ENCODE measurements at regions not wholly inside any gene's neighbourhood (a gene's known extent, or its start where the extent isn't known, plus 50 kb on each side); places are given as distances from the start of the nearest gene placed in this dataset.

GRCh38 chr17:27391427-27391826 is 64.8 kb upstream of the KSR1 start:
- DNase-seq (ENCODE audit: low read depth), result no peak

GRCh38 chr17:27396045-27396444 is 60.2 kb upstream of the KSR1 start:
- DNase-seq (ENCODE audit: low read depth), result no peak

DNA sequence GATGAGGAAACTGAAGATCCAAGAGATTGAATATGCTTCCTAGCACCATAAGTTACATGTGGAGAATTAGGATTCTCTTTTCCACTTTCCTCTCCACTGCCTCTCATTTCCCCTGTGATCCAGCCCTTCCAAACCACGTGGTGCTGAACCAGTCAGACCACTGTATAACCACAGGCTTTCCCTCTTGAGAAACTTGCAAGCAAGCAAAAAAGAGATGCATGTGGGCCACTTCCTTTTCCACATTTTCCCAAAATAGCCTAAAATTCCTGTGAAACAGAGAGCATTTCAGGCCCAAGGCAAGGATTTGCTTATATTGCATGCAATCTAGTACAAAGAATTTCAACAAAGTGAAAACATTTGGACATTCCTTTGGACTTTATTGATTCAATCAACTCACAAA is 59.3 kb upstream of the KSR1 start:
- DNase-seq (ENCODE audit: low read depth), result peak; percentile 27

DNA sequence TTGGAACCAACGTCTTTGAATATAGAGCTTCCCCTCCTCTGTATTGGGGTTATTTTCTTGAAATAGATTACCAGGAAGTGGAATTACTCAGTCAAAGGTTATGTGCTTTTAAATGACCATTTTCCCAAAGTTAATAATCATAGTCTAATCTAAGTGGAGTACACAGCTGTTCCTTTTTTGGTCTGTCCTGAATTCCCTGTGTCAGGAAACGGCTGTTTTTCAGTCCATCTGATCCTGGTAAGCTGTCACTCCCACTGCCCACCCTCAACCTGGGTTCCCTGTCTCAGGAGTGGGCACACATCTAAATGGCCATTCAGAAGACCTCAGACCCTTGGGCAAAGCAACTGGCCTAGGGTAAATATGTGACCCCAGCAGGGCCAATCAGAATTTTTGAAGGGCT is 57.6 kb upstream of the KSR1 start:
- no peak for DNase-seq (ENCODE audit: low read depth)

DNA sequence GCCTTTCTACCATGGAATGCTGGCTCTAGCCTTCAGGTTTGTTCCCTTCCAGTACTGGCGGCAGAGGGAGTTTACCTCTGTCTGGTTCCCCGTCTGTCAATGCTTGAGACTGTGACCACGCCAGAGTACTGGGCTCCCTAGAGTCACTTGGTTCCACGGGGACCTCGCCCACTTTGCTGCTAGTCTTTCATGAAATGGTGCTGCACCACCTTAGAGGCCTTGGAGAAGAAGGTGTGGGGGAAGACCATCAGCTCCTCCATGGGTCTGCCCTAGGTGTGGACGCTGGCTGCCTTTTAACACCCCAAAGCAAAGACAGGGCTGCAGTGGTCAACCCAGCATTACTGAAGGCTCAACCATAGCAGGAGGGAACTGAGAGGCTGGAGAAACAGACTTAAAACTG is 55.3 kb upstream of the KSR1 start:
- no peak for DNase-seq (ENCODE audit: low read depth)

GRCh38 chr17:27402943-27403342 is 53.3 kb upstream of the KSR1 start:
- no peak for DNase-seq (ENCODE audit: low read depth)

GRCh38 chr17:27403480-27404005 is 52.7 kb upstream of the KSR1 start:
- DNase-seq (ENCODE audit: low read depth), result no peak

DNA sequence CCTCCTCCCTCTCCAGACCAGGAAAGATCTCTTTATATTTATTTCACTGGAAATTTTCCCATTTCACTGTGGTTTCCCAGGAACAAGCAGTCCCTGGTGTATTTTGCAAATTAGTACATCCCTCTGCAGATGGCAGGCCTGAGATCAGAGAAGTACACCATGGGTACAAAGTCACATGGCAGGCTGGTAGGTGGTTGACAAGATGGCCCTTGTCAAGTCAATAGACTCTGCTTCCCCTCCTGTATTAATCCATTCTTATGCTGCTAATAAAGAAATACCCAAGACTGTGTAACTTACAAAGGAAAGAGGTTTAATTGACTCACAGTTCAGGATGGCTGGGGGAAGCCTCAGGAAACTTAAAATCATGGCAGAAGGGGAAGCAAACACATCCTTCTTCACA is 51.6 kb upstream of the KSR1 start:
- no peak for DNase-seq (ENCODE audit: low read depth)

Measured in renal cortical epithelial cell (primary cell).